Glutamatergic neuron (in vitro differentiated cells): ENCODE measurements at regions not wholly inside any gene's neighbourhood (a gene's known extent, or its start where the extent isn't known, plus 50 kb on each side); places are given as distances from the start of the nearest gene placed in this dataset.
"Not testable (repeated sequence)": the region's sequence is repeated elsewhere in the genome, so short reads cannot be mapped to it uniquely, and the experiment has no call there.

Experiments
- DNase-seq: peaks from one replicate; pipeline ENCODE4 v3.0.0; 2022
- H3K27ac Mint-ChIP-seq: one replicate; pipeline ENCODE4 v1.8.0; 2020; ENCODE audit warnings: mild to moderate bottlenecking, mixed read lengths, inconsistent platforms; ENCODE audit not compliant: unreplicated experiment
- H3K27me3 Mint-ChIP-seq: one replicate; pipeline ENCODE4 v1.8.0; 2020; ENCODE audit warnings: mild to moderate bottlenecking, moderate library complexity, mixed read lengths, inconsistent platforms; ENCODE audit not compliant: unreplicated experiment
- H3K36me3 Mint-ChIP-seq: one replicate; pipeline ENCODE4 v1.8.0; 2020; ENCODE audit warnings: mild to moderate bottlenecking, mixed read lengths, inconsistent platforms; ENCODE audit not compliant: unreplicated experiment
- H3K4me1 Mint-ChIP-seq: one replicate; pipeline ENCODE4 v1.8.0; 2020; ENCODE audit warnings: mild to moderate bottlenecking, low read depth, mixed read lengths, inconsistent platforms; ENCODE audit not compliant: unreplicated experiment
- H3K4me3 Mint-ChIP-seq: one replicate; pipeline ENCODE4 v1.8.0; 2020; ENCODE audit warnings: mild to moderate bottlenecking, mixed read lengths, inconsistent platforms; ENCODE audit not compliant: unreplicated experiment
- H3K9me3 Mint-ChIP-seq: one replicate; pipeline ENCODE4 v1.8.0; 2020; ENCODE audit warnings: mild to moderate bottlenecking, moderate library complexity, mixed read lengths, inconsistent platforms; ENCODE audit not compliant: unreplicated experiment
- CTCF ChIP-seq: fragments of 200-600 bp; sonication (generic); IDR thresholded peaks from one replicate; pipeline ENCODE4 v1.5.0; 2021; ENCODE audit not compliant: partially characterized antibody, unreplicated experiment

- Mint-ChIP-seq H3K36me3 (peaks cover 21% of the 10 kb centered on the region), H3K4me1 (no peaks in the 10 kb centered on the region), H3K27ac (no peak overlapping the region), H3K4me3 (no peak overlapping the region), H3K9me3 (peaks cover 33% of the 10 kb centered on the region), H3K27me3 (peaks cover 7% of the 10 kb centered on the region)
- no peak for TF ChIP-seq CTCF
- DNase-seq: no peak
These were observed 740.9 kb upstream of the TPTE start for GRCh38 chr21:9780441-9780937.

DNA sequence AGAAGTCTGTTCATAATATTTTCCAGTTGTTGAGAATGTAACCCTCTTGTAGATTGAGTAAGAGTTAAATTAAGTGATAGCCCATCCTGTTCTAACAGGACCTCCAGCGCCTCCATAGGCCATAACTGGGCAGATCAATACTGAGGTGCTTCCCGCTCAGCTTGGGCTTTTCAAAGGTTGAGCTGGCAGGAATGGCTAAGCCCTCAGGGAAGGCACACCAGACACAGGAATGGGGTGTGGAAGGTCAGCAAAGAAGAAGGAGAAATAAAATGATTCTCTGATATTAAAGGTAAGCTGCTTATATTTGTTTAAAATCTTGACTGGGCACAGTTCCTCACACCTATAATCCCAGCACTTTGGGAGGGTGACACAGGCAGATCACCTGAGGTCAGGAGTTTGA lies 737.8 kb upstream of the TPTE start:
- peaks cover 38% of the 10 kb centered on the region for H3K9me3 Mint-ChIP-seq
- not testable (repeated sequence) for H3K27me3 Mint-ChIP-seq, H3K4me1 Mint-ChIP-seq, H3K27ac Mint-ChIP-seq, H3K4me3 Mint-ChIP-seq, DNase-seq
- peaks cover 19% of the 10 kb centered on the region for H3K36me3 Mint-ChIP-seq

GRCh38 chr21:9784201-9784600 lies 737.2 kb upstream of the TPTE start:
- H3K36me3 Mint-ChIP-seq: peaks cover 17% of the 10 kb centered on the region
- H3K4me1 Mint-ChIP-seq: not testable (repeated sequence)

GRCh38 chr21:9786092-9786491 lies 735.3 kb upstream of the TPTE start:
- not testable (repeated sequence) for H3K4me3 Mint-ChIP-seq, H3K27ac Mint-ChIP-seq, H3K27me3 Mint-ChIP-seq, H3K4me1 Mint-ChIP-seq, DNase-seq
- Mint-ChIP-seq H3K9me3 (peaks cover 38% of the 10 kb centered on the region), H3K36me3 (peaks cover 17% of the 10 kb centered on the region)

More at GRCh38 chr21:9784201-9784600, 737.2 kb upstream of the TPTE start:
- H3K27me3 Mint-ChIP-seq, DNase-seq, H3K27ac Mint-ChIP-seq, H3K4me3 Mint-ChIP-seq: not testable (repeated sequence)
- H3K9me3 Mint-ChIP-seq: peaks cover 37% of the 10 kb centered on the region

DNA sequence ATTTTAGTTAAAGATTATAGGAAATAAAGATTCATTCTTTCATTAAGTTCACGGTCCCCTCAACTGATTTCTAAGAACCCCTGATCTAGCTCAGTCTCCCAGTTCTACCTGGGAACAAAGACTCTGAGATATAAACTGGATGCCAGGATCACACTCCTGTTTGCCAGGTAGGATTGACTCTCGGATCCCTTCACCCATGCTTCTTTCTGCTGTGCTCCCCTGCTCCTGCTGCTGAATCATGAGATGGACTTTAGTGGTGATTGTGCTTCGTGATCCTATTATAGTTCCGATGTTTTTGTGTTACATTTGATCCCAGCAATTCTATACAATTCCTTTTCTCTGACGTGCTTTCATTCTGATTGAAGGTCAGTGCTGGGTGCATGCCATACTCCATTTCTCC lies 733.1 kb upstream of the TPTE start:
- not testable (repeated sequence) for DNase-seq, H3K4me3 Mint-ChIP-seq, H3K4me1 Mint-ChIP-seq, H3K27me3 Mint-ChIP-seq, H3K27ac Mint-ChIP-seq
- Mint-ChIP-seq H3K36me3 (peaks cover 22% of the 10 kb centered on the region), H3K9me3 (peaks cover 54% of the 10 kb centered on the region)

DNA sequence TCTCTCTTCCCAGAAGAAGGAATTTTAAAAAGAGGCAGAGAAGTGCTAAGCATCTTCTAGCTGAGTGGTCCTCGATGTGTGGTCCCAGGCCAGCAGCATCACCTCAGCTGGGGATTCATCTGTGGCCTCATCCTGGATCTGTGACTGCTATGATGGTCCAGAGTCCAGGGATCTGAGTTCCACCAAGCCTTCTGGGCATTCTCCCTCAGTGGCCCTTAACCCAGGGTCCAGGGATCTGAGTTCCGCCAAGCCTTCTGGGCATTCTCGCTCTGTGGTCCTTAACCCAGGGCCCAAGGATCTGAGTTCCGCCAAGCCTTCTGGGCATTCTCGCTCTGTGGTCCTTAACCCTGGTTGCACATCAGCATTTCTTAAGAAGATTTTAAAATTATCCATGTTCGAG lies 731.0 kb upstream of the TPTE start:
- peaks cover 56% of the 10 kb centered on the region for H3K9me3 Mint-ChIP-seq
- peaks cover 18% of the 10 kb centered on the region for H3K36me3 Mint-ChIP-seq
- H3K4me3 Mint-ChIP-seq, H3K27ac Mint-ChIP-seq, H3K27me3 Mint-ChIP-seq, DNase-seq, H3K4me1 Mint-ChIP-seq: not testable (repeated sequence)

DNA sequence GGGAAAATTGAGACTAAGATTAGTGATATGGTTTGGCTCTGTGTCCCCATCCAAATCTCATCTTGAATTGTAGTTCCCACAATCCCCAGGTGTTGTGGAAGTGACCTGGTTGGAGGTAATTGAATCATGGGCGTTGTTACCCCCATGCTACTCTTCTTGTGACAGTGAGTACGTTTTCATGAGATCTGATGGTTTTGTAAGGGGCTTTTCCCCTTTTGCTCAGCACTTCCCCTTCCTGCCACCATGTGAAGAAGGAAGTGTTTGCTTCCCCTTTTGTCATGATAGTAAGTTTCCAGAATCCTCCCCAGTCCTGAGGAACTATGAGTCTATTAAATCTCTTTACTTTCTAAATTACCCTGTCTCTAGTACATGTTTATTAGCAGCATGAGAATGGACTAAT lies 729.9 kb upstream of the TPTE start:
- DNase-seq, H3K4me1 Mint-ChIP-seq, H3K4me3 Mint-ChIP-seq, H3K27me3 Mint-ChIP-seq, H3K27ac Mint-ChIP-seq: not testable (repeated sequence)
- Mint-ChIP-seq H3K9me3 (peaks cover 55% of the 10 kb centered on the region), H3K36me3 (peaks cover 13% of the 10 kb centered on the region)

- peaks cover 32% of the 10 kb centered on the region for H3K9me3 Mint-ChIP-seq
- DNase-seq, H3K36me3 Mint-ChIP-seq, H3K27me3 Mint-ChIP-seq, H3K4me3 Mint-ChIP-seq, H3K27ac Mint-ChIP-seq, H3K4me1 Mint-ChIP-seq: not testable (repeated sequence)
These were observed 726.1 kb upstream of the TPTE start for GRCh38 chr21:9795291-9795690.

DNA sequence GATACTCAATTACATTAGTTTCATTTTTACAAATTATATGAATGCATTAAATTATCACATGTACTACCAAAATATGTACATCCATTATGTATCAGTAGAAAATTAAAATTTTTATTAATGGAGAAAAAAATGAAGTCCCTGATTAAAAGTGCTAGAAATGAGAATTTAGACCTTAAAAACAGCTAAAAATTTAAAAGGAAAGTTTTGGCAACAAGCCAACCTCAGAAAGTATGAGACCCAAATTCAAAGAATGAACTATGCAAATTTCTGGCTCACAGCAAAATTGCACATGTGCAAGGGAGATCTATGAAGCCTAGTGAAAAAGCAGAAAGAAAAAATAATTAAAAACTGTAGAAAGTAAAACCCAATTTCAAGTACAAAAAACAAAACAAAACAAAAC lies 725.1 kb upstream of the TPTE start:
- not testable (repeated sequence) for DNase-seq, H3K27ac Mint-ChIP-seq, H3K36me3 Mint-ChIP-seq, H3K4me1 Mint-ChIP-seq, H3K27me3 Mint-ChIP-seq, H3K4me3 Mint-ChIP-seq
- peaks cover 32% of the 10 kb centered on the region for H3K9me3 Mint-ChIP-seq

DNA sequence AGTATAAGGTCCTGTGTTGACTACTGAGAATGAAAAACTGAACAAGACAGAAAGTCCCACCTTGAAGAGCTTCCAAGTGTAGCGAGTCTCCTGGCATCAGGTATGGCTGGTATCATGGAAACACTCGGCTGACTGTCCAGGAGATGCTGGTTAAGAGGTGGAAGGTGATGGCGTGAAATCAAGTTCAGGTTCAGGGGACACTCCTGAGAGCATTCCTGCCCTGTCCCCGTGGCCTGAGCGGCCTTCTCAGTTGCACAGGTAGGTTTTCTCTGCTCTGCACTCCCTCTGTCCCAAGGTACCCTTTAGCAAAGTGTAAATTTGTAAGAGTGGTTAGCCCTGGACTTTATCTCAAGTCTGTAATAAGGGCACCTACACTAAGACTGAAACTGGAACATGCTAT lies 713.7 kb upstream of the TPTE start:
- not testable (repeated sequence) for DNase-seq, H3K4me1 Mint-ChIP-seq, H3K4me3 Mint-ChIP-seq, H3K9me3 Mint-ChIP-seq, H3K27ac Mint-ChIP-seq, H3K27me3 Mint-ChIP-seq, H3K36me3 Mint-ChIP-seq

DNA sequence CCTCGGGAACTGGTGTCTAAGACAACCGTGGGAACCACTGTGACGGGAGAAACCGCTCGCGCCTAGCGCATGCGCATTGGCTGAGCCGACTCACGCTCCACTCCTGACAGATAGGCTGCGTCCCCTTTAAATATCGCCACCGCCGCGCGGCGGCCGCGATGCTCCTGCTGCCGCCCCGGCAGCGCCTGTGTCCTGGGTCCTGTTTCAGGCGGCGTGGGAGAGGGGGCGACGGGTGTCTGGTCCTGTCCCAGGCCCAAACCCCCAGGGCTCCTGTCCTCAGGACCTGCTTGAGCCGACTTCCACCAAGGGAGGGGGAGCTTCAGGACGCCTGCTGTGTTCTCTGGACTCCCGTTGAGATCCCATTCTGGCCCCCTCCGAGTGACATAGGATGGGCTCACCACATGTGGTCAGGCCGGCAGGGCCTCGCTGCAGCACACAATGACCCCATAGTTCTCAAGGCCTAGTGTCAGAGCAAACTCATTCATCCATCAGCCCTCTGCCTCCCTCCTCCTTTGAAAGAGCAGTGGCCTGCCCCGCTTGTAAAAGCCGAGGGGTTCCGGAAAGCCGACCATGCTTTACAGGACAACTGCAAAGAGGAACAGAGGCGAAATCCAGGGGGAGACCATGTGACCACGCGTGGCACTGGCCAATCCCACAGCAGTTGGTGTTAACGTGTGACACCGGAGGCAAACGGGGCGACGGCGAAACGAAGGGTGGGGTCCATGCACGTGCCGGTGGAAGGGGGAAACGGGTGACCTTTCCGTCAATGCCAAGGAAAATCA lies 710.0 kb upstream of the TPTE start:
- not testable (repeated sequence) for H3K27me3 Mint-ChIP-seq, DNase-seq, H3K4me3 Mint-ChIP-seq, H3K27ac Mint-ChIP-seq, H3K9me3 Mint-ChIP-seq, H3K36me3 Mint-ChIP-seq, H3K4me1 Mint-ChIP-seq
